Spleen (tissue), 7 donors: ENCODE measurements at regions not wholly inside any gene's neighbourhood (a gene's known extent, or its start where the extent isn't known, plus 50 kb on each side); places are given as distances from the start of the nearest gene placed in this dataset.

Experiments
- POLR2A ChIP-seq, 3 donors: fragments of 450-650 bp; IDR thresholded peaks; one replicate each; pipeline ENCODE4 v1.5.1; 2017; ENCODE audit warnings: antibody characterized with exemption in 3 of 3, mild to moderate bottlenecking in 1 of 3
- POLR2AphosphoS5 ChIP-seq, 3 donors: sonication (generic); formaldehyde crosslinking; IDR thresholded peaks; one replicate each; pipeline ENCODE4 v1.5.1; 2017; ENCODE audit warnings: antibody characterized with exemption in 3 of 3
- TF ChIP-seq, protein P1 (sequence below), 11 experiments: fragments of 200-600 bp in 7 of 11; fragments of 450-650 bp in 4 of 11; sonication (generic) in 4 of 11; IDR thresholded peaks in 8 of 11; conservative IDR thresholded peaks in 3 of 11; 1 replicate in 7 of 11; 2 replicates in 4 of 11; pipeline versions ENCODE4 v1.4.0 to v1.8.0; 2016 to 2021; ENCODE audit warnings: antibody characterized with exemption in 11 of 11, inconsistent platforms in 4 of 11, mild to moderate bottlenecking in 1 of 11
- donor health status: DM: no; HTN: no; CAD: no; lungs with moderate emphysema.
- donor health status: DM: no; HTN: no; CAD: no.
- donor health status: DM: no; HTN: no; CAD: no.

DNA sequence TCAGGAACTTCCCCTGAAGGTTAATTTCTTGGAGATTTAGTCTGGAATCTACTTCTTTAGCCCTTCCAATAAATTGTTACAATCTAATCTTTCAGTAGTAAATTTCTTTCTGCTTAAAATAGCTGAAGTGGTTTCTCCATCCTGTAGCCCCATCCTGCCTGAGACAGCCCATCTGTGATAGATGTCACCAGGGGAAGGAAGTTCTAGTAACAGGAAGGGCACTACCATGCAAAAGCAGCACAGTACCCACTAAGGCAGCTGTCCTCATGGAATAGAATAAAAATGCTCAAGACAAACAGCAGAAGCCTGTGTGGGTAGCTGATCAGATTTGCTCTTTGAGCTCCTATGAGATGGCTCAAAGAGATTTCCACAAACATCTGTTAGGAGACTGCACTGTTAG, 1036.5 kb downstream of the SLITRK5 start:
- TF ChIP-seq, protein P1, sequence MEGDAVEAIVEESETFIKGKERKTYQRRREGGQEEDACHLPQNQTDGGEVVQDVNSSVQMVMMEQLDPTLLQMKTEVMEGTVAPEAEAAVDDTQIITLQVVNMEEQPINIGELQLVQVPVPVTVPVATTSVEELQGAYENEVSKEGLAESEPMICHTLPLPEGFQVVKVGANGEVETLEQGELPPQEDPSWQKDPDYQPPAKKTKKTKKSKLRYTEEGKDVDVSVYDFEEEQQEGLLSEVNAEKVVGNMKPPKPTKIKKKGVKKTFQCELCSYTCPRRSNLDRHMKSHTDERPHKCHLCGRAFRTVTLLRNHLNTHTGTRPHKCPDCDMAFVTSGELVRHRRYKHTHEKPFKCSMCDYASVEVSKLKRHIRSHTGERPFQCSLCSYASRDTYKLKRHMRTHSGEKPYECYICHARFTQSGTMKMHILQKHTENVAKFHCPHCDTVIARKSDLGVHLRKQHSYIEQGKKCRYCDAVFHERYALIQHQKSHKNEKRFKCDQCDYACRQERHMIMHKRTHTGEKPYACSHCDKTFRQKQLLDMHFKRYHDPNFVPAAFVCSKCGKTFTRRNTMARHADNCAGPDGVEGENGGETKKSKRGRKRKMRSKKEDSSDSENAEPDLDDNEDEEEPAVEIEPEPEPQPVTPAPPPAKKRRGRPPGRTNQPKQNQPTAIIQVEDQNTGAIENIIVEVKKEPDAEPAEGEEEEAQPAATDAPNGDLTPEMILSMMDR (IDR thresholded peaks at IDR 0.05 in 8 of 11, conservative IDR thresholded peaks at IDR 0.05 in 3 of 11): no peak
- TF ChIP-seq POLR2AphosphoS5 (IDR thresholded peaks at IDR 0.05): no peak
- TF ChIP-seq POLR2A (IDR thresholded peaks at IDR 0.05): no peak
